ENCODE measurements at regions not wholly inside any gene's neighbourhood (a gene's known extent, or its start where the extent isn't known, plus 50 kb on each side); places are given as distances from the start of the nearest gene placed in this dataset.

DNA sequence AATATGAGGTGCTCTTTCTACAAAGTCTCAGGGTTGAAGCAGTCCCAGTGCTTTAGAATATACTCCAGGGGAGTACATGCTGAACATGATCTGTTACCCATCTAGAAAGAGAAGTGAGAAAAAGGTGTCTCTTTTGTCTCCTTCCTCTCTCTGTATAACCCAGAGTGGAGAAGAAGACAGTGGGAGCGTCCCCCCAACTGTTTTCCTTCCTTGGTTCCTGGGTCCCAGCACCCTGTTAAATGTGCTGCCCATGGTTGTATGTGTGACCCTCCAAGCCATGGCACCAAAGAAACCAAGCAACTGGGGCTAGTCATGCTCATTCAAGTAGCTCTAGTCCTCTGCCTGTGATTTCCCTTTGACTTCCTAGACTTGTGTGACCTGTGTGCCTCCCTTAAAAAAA, 683.7 kb downstream of the TBL1XR1 start:
- no peak overlapping the region for H3K4me3 ChIP-seq (ENCODE audit: low read depth, low read length)
- TF ChIP-seq, protein P1, sequence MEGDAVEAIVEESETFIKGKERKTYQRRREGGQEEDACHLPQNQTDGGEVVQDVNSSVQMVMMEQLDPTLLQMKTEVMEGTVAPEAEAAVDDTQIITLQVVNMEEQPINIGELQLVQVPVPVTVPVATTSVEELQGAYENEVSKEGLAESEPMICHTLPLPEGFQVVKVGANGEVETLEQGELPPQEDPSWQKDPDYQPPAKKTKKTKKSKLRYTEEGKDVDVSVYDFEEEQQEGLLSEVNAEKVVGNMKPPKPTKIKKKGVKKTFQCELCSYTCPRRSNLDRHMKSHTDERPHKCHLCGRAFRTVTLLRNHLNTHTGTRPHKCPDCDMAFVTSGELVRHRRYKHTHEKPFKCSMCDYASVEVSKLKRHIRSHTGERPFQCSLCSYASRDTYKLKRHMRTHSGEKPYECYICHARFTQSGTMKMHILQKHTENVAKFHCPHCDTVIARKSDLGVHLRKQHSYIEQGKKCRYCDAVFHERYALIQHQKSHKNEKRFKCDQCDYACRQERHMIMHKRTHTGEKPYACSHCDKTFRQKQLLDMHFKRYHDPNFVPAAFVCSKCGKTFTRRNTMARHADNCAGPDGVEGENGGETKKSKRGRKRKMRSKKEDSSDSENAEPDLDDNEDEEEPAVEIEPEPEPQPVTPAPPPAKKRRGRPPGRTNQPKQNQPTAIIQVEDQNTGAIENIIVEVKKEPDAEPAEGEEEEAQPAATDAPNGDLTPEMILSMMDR (conservative IDR thresholded peaks at IDR 0.05; ENCODE audit: low read depth, low read length), result no peak
- DNase-seq (ENCODE audit: low read depth), result no peak

DNA sequence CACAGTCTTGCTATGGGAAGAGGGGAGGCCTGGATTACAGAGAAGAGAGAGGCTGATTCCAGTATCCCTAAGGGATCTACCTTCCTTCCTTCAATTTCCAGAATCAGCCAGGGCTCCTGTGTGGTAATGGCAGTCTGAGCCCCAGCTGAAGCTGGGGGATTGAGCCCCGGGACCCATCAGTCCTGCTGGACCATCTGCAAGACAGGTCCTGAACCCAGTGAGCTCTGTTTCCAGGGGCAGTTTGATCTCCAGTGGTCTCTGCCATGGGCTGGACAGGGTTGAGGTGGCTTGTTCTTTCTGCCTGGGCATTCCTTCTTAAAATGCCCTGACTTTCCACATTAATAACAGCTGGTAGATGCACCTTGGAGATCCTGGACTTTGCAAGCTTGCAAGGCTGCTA, 685.2 kb downstream of the TBL1XR1 start:
- H3K4me3 ChIP-seq (ENCODE audit: low read depth, low read length), result no peak overlapping the region
- TF ChIP-seq, protein P1 (conservative IDR thresholded peaks at IDR 0.05; ENCODE audit: low read depth, low read length), result no peak

DNA sequence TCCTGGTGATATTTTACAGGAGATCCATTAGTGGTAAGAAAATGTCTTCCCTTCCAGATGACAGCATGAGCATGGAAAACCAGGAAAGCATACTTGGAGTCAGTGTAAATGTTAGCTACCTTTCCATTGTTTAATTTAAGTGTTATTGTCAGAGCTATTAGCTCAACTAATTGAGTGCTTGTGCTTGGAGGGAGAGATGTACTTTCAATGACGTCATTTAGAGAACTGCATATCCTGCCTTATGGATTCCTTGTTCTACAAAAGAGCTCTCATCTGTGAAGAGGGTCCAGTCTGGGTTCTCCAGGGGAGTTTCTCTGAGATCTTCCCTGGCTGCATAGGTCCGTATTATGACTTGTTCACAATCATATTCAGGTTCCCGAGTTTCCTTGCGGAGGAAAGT, 687.2 kb downstream of the TBL1XR1 start:
- no peak overlapping the region for H3K4me3 ChIP-seq (ENCODE audit: low read depth, low read length)

More for the DNA sequence above, 685.2 kb downstream of the TBL1XR1 start:
- DNase-seq (ENCODE audit: low read depth), result no peak

DNA sequence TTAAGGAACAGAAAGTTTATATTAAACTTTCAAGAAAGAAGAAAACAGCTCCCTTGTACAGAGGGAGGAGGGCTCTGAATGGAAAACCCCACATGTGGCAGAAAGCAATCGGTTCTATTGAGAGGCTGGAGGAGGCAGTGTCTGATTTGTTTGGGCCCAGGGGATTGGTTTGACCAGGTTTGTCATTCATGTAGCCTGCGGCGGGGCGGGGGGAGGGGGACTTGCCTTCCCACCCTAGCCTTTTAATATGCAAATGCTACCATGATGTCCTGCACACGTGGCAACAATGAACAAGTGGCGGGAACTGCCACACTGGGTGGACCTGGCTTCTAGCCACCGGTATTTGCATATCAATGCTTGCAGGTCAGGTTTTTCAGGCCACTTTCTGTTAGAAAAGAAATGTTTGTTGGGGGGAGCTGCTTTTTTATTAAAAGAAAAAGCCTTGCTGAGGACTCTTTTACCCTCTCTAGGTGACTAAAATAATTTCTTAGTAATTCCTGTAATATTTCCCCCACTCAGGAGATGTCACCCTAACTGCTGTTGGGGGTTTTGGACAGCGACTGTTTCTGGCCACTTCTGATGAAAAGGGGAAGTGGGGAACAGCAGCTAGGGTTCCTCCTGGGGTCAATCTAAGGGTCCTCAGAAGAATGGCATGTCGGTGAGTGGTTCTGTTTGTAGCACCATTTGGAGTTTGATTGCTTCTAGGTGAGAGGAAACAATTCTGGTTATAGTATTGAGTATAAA, 691.2 kb downstream of the TBL1XR1 start:
- TF ChIP-seq, protein P1 (conservative IDR thresholded peaks at IDR 0.05; ENCODE audit: low read depth, low read length), result no peak

More for the DNA sequence above, 687.2 kb downstream of the TBL1XR1 start:
- no peak for DNase-seq (ENCODE audit: low read depth)
- TF ChIP-seq, protein P1 (conservative IDR thresholded peaks at IDR 0.05; ENCODE audit: low read depth, low read length), result no peak

DNA sequence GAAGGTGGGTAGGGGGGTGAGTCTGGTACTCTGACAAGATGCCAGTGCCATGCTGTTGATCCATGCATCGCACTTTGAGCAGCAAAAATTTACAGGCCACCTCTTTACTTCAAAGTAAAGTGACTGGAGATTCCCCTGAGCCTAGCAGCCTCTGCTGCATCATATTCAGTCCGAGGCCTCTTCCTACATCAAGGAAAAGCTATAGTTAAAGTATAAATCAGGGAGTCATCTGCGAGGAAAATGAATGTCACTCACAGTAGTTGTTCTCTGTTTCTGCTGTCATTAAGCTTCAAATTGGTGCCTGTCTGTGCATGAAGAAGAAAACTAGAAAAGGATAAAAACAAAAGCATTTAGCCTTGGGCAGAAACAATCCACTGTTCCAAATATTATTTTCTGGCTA, 706.2 kb downstream of the TBL1XR1 start:
- TF ChIP-seq, protein P1 (conservative IDR thresholded peaks at IDR 0.05; ENCODE audit: low read depth, low read length), result no peak
- no peak overlapping the region for H3K4me3 ChIP-seq (ENCODE audit: low read depth, low read length)
- no peak for DNase-seq (ENCODE audit: low read depth)

More for the DNA sequence above, 691.2 kb downstream of the TBL1XR1 start:
- no peak overlapping the region for H3K4me3 ChIP-seq (ENCODE audit: low read depth, low read length)
- DNase-seq (ENCODE audit: low read depth), result no peak

DNA sequence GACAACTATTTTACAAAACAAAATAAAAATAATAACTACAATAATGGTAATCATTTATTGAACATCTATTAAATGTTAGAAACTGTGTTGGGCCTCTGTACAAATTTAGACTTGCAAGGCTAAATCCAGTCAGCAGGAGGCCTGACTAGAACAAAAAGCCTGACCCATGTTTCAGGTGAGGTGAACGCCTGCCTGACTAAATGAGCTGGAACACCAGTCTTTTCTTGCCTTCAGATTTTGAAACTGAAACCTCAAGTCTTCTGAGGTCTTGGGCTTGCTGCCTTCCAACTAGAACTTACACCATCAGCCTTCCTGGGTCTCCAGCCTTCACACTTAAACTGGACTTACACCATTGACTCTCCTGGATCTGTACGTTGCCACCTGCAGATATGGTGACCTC, 706.9 kb downstream of the TBL1XR1 start:
- TF ChIP-seq, protein P1 (conservative IDR thresholded peaks at IDR 0.05; ENCODE audit: low read depth, low read length), result no peak
- DNase-seq (ENCODE audit: low read depth), result no peak

DNA sequence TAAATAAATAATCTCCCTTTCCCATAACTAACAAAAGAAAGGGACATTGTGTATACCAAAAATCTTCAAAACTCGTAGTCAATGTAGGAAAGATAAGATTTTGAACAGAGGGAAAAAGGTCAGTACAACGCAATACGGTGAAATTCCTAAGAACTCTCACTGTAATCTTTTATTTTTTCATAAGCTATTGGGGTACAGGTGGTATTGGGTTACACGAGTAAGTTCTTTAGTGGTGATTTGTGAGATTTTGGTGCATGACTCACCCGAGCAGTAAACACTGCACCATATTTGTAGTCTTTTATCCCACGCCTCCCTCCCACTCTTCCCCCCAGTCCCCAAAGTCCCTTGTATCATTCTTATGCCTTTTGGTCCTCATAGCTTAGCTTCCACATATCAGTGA, 718.0 kb downstream of the TBL1XR1 start:
- no peak for DNase-seq (ENCODE audit: low read depth)
- TF ChIP-seq, protein P1 (conservative IDR thresholded peaks at IDR 0.05; ENCODE audit: low read depth, low read length), result no peak
- no peak overlapping the region for H3K4me3 ChIP-seq (ENCODE audit: low read depth, low read length)

More for the DNA sequence above, 706.9 kb downstream of the TBL1XR1 start:
- H3K4me3 ChIP-seq (ENCODE audit: low read depth, low read length), result no peak overlapping the region
